ENCODE measurements at regions not wholly inside any gene's neighbourhood (a gene's known extent, or its start where the extent isn't known, plus 50 kb on each side); places are given as distances from the start of the nearest gene placed in this dataset.
"Not testable (repeated sequence)": the region's sequence is repeated elsewhere in the genome, so short reads cannot be mapped to it uniquely, and the experiment has no call there.

GRCh38 chr15:94844198-94844537 is 612.8 kb downstream of the MCTP2 start:
- DNase-seq = no peak

- peak; percentile 80 to 81 for DNase-seq
Observed at GRCh38 chr15:94844538-94845389, 613.4 kb downstream of the MCTP2 start.

- no peak for DNase-seq
Observed at GRCh38 chr15:94845390-94845716, 614.0 kb downstream of the MCTP2 start.

GRCh38 chr15:94847325-94847724 is 616.0 kb downstream of the MCTP2 start:
- DNase-seq = no peak

GRCh38 chr15:94848054-94848453 is 616.7 kb downstream of the MCTP2 start:
- no peak for DNase-seq

- DNase-seq = no peak
Observed at GRCh38 chr15:94855018-94855408, 623.7 kb downstream of the MCTP2 start.

- DNase-seq = no peak
Observed at GRCh38 chr15:94855409-94856266, 624.3 kb downstream of the MCTP2 start.

- no peak for DNase-seq
Observed at GRCh38 chr15:94856267-94856854, 625.0 kb downstream of the MCTP2 start.

GRCh38 chr15:94857466-94857865 is 626.1 kb downstream of the MCTP2 start:
- DNase-seq = no peak

GRCh38 chr15:94858011-94858410 is 626.6 kb downstream of the MCTP2 start:
- DNase-seq = no peak

- DNase-seq = no peak
Observed at GRCh38 chr15:94858449-94858848, 627.1 kb downstream of the MCTP2 start.

GRCh38 chr15:94858920-94859319 is 627.6 kb downstream of the MCTP2 start:
- no peak for DNase-seq

- DNase-seq = no peak
Observed at GRCh38 chr15:94864600-94864999, 633.2 kb downstream of the MCTP2 start.

- not testable (repeated sequence) for DNase-seq
Observed at GRCh38 chr15:94868265-94868664, 636.9 kb downstream of the MCTP2 start.

GRCh38 chr15:94875550-94875949 is 644.2 kb downstream of the MCTP2 start:
- no peak for DNase-seq

GRCh38 chr15:94877833-94878232 is 646.5 kb downstream of the MCTP2 start:
- DNase-seq = no peak

GRCh38 chr15:94882071-94882712 is 650.8 kb downstream of the MCTP2 start:
- no peak for DNase-seq

- DNase-seq = no peak
Observed at GRCh38 chr15:94887391-94887790, 656.0 kb downstream of the MCTP2 start.

GRCh38 chr15:94889153-94889552 is 657.8 kb downstream of the MCTP2 start:
- DNase-seq = no peak

- DNase-seq = no peak
Observed at GRCh38 chr15:94893091-94893490, 661.7 kb downstream of the MCTP2 start.

GRCh38 chr15:94894056-94894455 is 662.7 kb downstream of the MCTP2 start:
- DNase-seq = no peak

- no peak for DNase-seq
Observed at GRCh38 chr15:94909510-94909909, 678.1 kb downstream of the MCTP2 start.

All from right lung (tissue), 2 donors.